B cell (primary cell): ENCODE measurements at regions not wholly inside any gene's neighbourhood (a gene's known extent, or its start where the extent isn't known, plus 50 kb on each side); places are given as distances from the start of the nearest gene placed in this dataset.

Source experiments
- CTCF ChIP-seq: fragments of 200-600 bp; IDR thresholded peaks from one replicate; pipeline ENCODE4 v1.8.0; 2022; ENCODE audit warnings: antibody characterized with exemption, mild to moderate bottlenecking
- EZH2 ChIP-seq: IDR thresholded peaks from 2 replicates; pipeline ENCODE4 v1.6.1; 2012; ENCODE audit warnings: borderline replicate concordance, low read depth, mild to moderate bottlenecking, moderate library complexity, low read length; ENCODE audit not compliant: insufficient read depth, poor library complexity, severe bottlenecking

GRCh38 chr5:52107210-52107905 lies 680.4 kb upstream of the ITGA1 start:
- TF ChIP-seq CTCF (no peak), EZH2 (no peak)
